ENCODE measurements at regions not wholly inside any gene's neighbourhood (a gene's known extent, or its start where the extent isn't known, plus 50 kb on each side); places are given as distances from the start of the nearest gene placed in this dataset.

DNA sequence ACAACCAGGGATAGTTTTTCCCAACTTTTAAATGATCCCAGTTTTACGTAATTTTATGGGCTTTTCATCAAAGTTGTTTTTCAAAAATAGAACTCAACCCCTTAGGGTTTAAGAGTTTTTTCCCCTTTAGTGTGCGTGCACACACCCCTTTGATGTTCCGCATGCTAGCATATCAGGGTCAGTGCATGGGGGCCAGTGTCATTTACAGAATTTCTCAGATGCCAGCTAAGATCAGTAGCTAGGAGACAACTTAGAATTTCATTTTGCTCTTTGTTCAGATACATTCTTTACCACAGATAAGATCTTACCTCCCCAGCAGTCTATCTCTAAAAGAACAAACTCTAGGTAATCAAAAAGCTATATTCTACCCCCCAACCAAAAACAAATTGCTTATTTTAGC is 238.5 kb upstream of the SASH1 start:
- Histone ChIP-seq H2AFZ (ENCODE audit: low read depth, low read length) (no peak overlapping the region), H3K4me1 (ENCODE audit: insufficient read depth, low read length) (no peaks in the 10 kb centered on the region)

DNA sequence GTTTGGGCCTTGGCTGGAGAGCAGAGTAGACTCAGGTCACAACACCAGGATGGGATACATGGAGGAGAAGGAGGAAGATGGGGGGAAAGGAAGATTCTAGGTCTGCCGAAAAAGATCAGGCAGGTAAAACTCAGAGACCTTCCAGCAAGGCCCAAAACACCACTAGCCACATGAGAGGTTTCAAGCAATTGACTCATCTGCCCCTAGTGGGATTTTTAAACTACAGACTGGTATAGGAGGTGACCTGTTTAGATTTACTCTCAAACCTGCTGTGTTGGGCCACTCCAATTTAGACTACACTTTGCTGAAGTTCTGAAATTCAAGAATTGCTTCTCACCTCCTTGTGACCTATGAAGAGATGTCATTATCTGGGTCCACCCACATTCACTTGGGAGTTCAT is 236.9 kb upstream of the SASH1 start:
- Histone ChIP-seq H3K9me3 (ENCODE audit: insufficient read depth, low read length, severe bottlenecking) (no peaks in the 10 kb centered on the region), H3K4me3 (ENCODE audit: low read depth in 1 of 2, low read length in 2 of 2) (no peak overlapping the region), H3K36me3 (ENCODE audit: insufficient read depth, low read length) (no peaks in the 10 kb centered on the region), H3K4me2 (ENCODE audit: insufficient read depth, low read length) (no peak overlapping the region), H4K20me1 (ENCODE audit: insufficient read depth, low read length) (no peaks in the 10 kb centered on the region), H2AFZ (ENCODE audit: low read depth, low read length) (no peak overlapping the region), H3K27ac (ENCODE audit: low read length) (no peak overlapping the region), H3K9ac (ENCODE audit: low read depth, low read length) (no peak overlapping the region), H3K27me3 (ENCODE audit: insufficient read depth, low read length, poor library complexity) (no peaks in the 10 kb centered on the region), H3K4me1 (ENCODE audit: insufficient read depth, low read length) (no peaks in the 10 kb centered on the region), H3K79me2 (ENCODE audit: insufficient read depth, low read length) (no peaks in the 10 kb centered on the region)
- ATAC-seq (ENCODE audit: insufficient read depth, low read depth) (no peak), DNase-seq (no peak)
- TF ChIP-seq, protein P1, sequence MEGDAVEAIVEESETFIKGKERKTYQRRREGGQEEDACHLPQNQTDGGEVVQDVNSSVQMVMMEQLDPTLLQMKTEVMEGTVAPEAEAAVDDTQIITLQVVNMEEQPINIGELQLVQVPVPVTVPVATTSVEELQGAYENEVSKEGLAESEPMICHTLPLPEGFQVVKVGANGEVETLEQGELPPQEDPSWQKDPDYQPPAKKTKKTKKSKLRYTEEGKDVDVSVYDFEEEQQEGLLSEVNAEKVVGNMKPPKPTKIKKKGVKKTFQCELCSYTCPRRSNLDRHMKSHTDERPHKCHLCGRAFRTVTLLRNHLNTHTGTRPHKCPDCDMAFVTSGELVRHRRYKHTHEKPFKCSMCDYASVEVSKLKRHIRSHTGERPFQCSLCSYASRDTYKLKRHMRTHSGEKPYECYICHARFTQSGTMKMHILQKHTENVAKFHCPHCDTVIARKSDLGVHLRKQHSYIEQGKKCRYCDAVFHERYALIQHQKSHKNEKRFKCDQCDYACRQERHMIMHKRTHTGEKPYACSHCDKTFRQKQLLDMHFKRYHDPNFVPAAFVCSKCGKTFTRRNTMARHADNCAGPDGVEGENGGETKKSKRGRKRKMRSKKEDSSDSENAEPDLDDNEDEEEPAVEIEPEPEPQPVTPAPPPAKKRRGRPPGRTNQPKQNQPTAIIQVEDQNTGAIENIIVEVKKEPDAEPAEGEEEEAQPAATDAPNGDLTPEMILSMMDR (IDR thresholded peaks at IDR 0.05; ENCODE audit: borderline replicate concordance, extremely low read depth, low read length, poor library complexity, severe bottlenecking), result no peak
- TF ChIP-seq EZH2 (IDR thresholded peaks at IDR 0.05; ENCODE audit: borderline replicate concordance, low read depth, low read length, severe bottlenecking), result no peak

More for the DNA sequence above, 238.5 kb upstream of the SASH1 start:
- Histone ChIP-seq H3K27me3 (ENCODE audit: insufficient read depth, low read length, poor library complexity) (no peaks in the 10 kb centered on the region), H3K4me2 (ENCODE audit: insufficient read depth, low read length) (no peak overlapping the region), H3K9ac (ENCODE audit: low read depth, low read length) (no peak overlapping the region), H3K36me3 (ENCODE audit: insufficient read depth, low read length) (no peaks in the 10 kb centered on the region), H3K4me3 (ENCODE audit: low read depth in 1 of 2, low read length in 2 of 2) (no peak overlapping the region), H4K20me1 (ENCODE audit: insufficient read depth, low read length) (no peaks in the 10 kb centered on the region), H3K79me2 (ENCODE audit: insufficient read depth, low read length) (no peaks in the 10 kb centered on the region), H3K9me3 (ENCODE audit: insufficient read depth, low read length, severe bottlenecking) (no peaks in the 10 kb centered on the region), H3K27ac (ENCODE audit: low read length) (no peak overlapping the region)
- TF ChIP-seq, protein P1 (IDR thresholded peaks at IDR 0.05; ENCODE audit: borderline replicate concordance, extremely low read depth, low read length, poor library complexity, severe bottlenecking), result no peak
- no peak for TF ChIP-seq EZH2 (IDR thresholded peaks at IDR 0.05; ENCODE audit: borderline replicate concordance, low read depth, low read length, severe bottlenecking)
- DNase-seq (no peak), ATAC-seq (ENCODE audit: insufficient read depth, low read depth) (no peak)

DNA sequence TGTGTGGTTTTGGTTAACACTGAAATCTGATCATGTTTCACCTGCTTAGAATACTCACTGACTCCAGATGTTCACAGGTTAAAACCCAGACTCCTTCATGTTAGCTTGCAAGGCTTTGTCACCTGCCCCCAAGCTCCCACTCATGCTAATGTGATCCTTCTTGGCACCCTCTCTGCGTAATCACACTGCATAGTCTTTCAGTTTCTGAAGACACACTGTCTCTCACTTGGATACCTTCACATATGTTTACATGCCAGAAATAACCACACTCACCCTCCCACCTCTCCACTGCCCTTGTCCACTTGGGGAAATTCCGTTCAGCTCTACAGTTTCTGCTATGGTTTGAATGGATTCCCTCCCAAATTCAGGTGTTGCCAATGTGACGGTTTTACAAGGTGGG is 234.7 kb upstream of the SASH1 start:
- TF ChIP-seq, protein P1 (IDR thresholded peaks at IDR 0.05; ENCODE audit: borderline replicate concordance, extremely low read depth, low read length, poor library complexity, severe bottlenecking), result no peak
- TF ChIP-seq EZH2 (IDR thresholded peaks at IDR 0.05; ENCODE audit: borderline replicate concordance, low read depth, low read length, severe bottlenecking), result no peak
- Histone ChIP-seq H4K20me1 (ENCODE audit: insufficient read depth, low read length) (no peaks in the 10 kb centered on the region), H3K27me3 (ENCODE audit: insufficient read depth, low read length, poor library complexity) (no peaks in the 10 kb centered on the region), H3K27ac (ENCODE audit: low read length) (no peak overlapping the region), H3K4me3 (ENCODE audit: low read depth in 1 of 2, low read length in 2 of 2) (no peak overlapping the region), H3K79me2 (ENCODE audit: insufficient read depth, low read length) (no peaks in the 10 kb centered on the region), H2AFZ (ENCODE audit: low read depth, low read length) (no peak overlapping the region), H3K9me3 (ENCODE audit: insufficient read depth, low read length, severe bottlenecking) (no peaks in the 10 kb centered on the region), H3K36me3 (ENCODE audit: insufficient read depth, low read length) (no peaks in the 10 kb centered on the region), H3K9ac (ENCODE audit: low read depth, low read length) (no peak overlapping the region), H3K4me2 (ENCODE audit: insufficient read depth, low read length) (no peak overlapping the region), H3K4me1 (ENCODE audit: insufficient read depth, low read length) (no peaks in the 10 kb centered on the region)
- ATAC-seq (ENCODE audit: insufficient read depth, low read depth) (no peak), DNase-seq (no peak)

DNA sequence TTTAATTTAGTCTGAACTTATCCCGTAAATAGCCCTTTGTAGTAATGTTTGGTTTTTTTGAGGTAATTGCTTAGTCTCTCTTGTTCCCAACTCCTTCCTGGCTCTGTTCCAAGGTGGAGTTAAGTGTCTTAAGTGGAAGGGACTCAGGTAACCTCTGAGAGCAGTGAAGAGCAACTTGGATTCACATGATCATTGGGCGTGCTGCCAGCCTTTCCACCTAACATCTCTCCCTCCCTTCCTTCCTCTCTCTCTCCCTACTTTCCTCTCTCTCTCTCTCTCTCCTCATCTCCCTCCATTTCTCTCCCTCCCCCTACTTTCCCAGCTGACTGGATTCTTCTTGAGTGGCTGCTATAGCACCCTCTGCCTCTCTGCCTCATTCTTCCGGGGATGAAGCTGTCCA is 232.9 kb upstream of the SASH1 start:
- TF ChIP-seq, protein P1 (IDR thresholded peaks at IDR 0.05; ENCODE audit: borderline replicate concordance, extremely low read depth, low read length, poor library complexity, severe bottlenecking), result no peak
- TF ChIP-seq EZH2 (IDR thresholded peaks at IDR 0.05; ENCODE audit: borderline replicate concordance, low read depth, low read length, severe bottlenecking), result no peak
- Histone ChIP-seq H3K4me2 (ENCODE audit: insufficient read depth, low read length) (no peak overlapping the region), H3K36me3 (ENCODE audit: insufficient read depth, low read length) (no peaks in the 10 kb centered on the region), H2AFZ (ENCODE audit: low read depth, low read length) (no peak overlapping the region), H3K27me3 (ENCODE audit: insufficient read depth, low read length, poor library complexity) (no peaks in the 10 kb centered on the region), H3K4me3 (ENCODE audit: low read depth in 1 of 2, low read length in 2 of 2) (no peak overlapping the region), H4K20me1 (ENCODE audit: insufficient read depth, low read length) (no peaks in the 10 kb centered on the region), H3K27ac (ENCODE audit: low read length) (no peak overlapping the region), H3K9ac (ENCODE audit: low read depth, low read length) (no peak overlapping the region), H3K9me3 (ENCODE audit: insufficient read depth, low read length, severe bottlenecking) (no peaks in the 10 kb centered on the region), H3K4me1 (ENCODE audit: insufficient read depth, low read length) (no peaks in the 10 kb centered on the region), H3K79me2 (ENCODE audit: insufficient read depth, low read length) (no peaks in the 10 kb centered on the region)
- ATAC-seq (ENCODE audit: insufficient read depth, low read depth) (no peak), DNase-seq (no peak)
